Epithelial cell of prostate (primary cell): ENCODE measurements at regions not wholly inside any gene's neighbourhood (a gene's known extent, or its start where the extent isn't known, plus 50 kb on each side); places are given as distances from the start of the nearest gene placed in this dataset.

Experiments
- DNase-seq: peaks from one replicate; pipeline ENCODE4 v3.0.0-alpha.2; 2011; ENCODE audit warnings: low read depth, low spot score
- H3K27ac ChIP-seq: fragments of 450-650 bp; 2 replicates; pipeline ENCODE4 v1.5.1; 2017; ENCODE audit warnings: mild to moderate bottlenecking

DNA sequence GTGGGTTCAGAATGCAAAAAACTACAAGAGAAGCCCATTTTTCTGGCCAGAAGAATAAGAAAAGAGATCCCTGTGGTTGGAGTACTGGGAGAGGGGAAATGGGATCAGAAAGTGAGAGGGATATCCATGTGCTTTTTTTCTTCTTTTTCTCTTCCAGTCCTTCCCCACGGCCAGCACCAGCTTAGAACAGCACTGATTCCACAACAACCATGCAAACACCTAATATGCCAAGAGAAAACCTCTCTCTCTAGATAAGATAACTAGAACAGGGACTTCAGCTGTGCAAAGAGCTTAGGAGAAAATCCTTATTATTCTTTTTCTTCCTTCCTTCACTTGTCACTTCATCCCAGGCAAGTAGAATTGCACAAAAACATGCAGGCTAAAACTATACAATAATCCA is 83.5 kb downstream of the ELAPOR2 start:
- no peak for DNase-seq

DNA sequence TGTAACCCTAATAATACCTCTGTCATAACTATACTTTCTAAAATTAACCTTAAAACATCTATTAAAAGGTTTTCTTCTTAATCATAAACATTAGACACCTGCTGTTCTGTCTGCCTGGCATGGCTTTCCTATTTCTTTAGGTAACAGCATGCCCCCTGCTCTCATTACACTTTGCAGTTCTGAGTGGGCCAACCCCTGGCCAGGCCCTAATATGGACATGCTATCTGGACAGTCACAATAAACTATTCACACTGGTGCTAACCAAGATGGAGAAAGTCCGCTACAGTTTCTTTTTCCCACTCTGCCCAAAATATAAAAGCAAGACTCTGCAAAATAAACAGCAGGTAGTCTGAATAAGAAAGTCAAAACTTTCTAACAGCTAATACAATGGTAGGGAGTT is 84.0 kb downstream of the ELAPOR2 start:
- no peak overlapping the region for H3K27ac ChIP-seq
- DNase-seq: no peak

More for the DNA sequence above, 83.5 kb downstream of the ELAPOR2 start:
- no peak overlapping the region for H3K27ac ChIP-seq

DNA sequence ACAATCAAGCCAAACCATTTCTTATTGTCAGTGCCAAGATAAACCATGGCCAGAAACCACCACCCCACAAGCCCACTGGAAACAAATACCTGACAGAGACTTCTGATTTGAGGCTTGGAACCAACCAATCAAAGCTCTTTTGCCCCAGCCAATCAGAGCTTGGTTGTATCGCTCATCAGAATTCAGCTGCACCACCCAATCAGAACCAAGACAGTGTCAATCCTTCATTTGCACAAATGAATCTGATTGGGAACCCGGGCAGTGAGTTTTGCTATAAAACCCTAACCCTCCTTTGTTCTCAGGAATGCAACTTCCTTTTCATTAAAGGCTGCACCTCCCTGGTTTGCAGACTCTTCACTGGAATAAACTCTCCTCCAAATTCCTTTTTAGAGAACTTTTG is 87.4 kb downstream of the ELAPOR2 start:
- no peak overlapping the region for H3K27ac ChIP-seq
- DNase-seq: no peak

DNA sequence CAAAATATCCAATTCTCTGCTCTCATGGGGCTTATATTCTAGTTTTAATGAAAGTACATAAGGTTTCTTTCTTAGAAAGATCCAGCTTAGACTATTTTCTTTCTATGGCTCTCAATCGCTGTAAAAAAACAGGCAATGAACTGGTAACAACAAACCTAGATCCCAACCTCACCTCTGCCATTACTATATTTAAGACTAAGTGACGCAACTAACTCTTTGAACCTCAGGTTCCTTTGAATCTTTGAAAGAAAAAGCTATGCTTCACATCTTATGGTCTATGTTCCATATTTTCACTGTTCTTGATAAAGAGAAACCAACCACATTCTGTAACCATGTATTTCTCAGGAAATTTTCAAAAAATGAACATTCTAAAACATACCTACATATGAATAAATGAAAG is 88.5 kb downstream of the ELAPOR2 start:
- no peak overlapping the region for H3K27ac ChIP-seq
- DNase-seq: no peak

DNA sequence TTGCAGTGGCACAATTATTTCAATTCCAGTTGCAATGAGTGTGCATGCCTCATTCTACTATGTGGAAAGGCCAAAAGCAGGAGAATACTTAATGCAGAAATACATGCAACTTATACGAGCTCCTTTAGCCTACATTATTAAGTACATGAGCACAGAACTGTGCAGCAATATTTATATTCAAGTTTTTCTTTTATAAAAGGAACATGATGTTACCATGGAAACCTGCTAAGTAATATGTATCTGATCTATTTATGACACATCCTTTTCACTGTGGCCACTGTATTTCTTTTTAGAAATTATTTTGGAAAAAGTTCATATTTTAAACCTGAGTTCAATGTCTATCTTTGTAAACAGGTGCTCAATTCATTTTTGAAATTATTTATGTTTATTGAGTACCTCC is 88.9 kb downstream of the ELAPOR2 start:
- no peak overlapping the region for H3K27ac ChIP-seq
- DNase-seq: no peak

DNA sequence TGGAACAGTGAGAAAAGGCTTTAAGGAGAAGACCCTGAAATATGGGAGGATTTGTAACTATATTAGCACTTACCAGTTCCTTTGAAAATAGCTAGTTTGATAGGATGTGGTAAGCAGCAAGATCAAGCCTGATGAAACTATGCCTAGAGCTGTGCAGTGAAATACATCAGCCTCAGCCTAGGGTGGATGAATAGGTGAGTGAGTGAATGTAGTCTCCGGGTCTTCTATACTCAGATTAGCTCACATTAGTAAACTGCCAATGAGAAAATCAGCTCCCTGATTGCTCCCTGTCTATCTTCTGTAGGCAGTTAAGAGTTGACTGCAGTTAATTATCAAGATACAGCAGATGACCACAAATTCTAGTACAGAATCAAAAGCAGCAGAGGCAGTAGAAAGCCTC is 89.6 kb downstream of the ELAPOR2 start:
- no peak overlapping the region for H3K27ac ChIP-seq
- no peak for DNase-seq

DNA sequence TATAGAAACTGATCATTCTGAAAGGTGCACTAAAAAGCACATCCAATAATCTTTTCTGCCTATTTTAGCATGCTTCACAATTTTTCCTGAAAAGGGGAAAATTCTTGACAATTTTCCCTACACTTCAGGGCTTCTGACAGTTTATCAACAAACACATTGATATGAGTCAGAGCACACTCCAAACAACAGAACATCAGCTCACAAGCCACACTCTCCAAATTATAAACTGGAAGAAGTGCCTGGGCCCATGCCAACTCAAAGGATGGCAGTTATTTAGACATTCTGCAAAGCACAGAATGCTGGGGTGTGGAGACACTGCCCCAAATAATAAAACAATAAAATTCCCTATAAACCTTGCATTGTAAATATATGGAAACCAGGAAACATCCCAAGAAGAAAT is 90.8 kb downstream of the ELAPOR2 start:
- no peak for DNase-seq
- no peak overlapping the region for H3K27ac ChIP-seq

DNA sequence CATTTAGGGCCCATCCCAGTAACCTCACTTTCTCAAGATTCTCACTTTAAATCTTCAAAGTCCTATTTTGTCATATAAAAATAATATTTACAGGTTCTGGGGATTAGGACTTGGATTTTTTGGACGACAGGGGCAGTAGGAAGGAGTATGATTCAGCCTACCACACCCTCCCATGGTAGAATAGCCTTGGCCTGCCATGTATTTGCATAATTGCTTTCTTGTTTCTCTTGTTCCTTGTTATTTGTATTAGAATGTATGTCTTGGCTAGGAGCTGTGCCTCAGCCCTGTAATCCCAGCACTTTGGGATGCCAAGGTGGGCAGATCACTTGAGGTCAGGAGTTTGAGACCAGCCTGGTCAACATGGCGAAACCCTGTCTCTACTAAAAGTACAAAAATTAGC is 92.5 kb downstream of the ELAPOR2 start:
- no peak for DNase-seq
- H3K27ac ChIP-seq: no peak overlapping the region

DNA sequence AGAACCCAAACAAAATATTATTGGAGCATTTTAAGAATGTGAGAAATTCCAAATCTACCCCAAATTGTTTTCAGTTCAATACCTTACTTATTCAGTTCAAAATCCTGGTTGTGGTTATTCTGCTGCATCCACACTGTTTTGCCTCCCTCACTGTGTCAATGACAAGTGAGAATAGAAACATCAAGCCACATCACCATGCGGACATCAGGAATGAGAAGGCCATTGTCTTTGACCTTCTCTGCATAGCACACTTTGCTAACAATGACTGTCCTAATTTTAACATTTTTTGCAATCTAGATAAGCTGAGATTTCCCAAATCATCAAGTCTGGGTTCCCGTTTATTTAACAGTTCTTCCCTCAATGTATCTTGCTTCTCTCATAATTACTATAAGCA is 93.7 kb downstream of the ELAPOR2 start:
- DNase-seq: no peak
- H3K27ac ChIP-seq: no peak overlapping the region

DNA sequence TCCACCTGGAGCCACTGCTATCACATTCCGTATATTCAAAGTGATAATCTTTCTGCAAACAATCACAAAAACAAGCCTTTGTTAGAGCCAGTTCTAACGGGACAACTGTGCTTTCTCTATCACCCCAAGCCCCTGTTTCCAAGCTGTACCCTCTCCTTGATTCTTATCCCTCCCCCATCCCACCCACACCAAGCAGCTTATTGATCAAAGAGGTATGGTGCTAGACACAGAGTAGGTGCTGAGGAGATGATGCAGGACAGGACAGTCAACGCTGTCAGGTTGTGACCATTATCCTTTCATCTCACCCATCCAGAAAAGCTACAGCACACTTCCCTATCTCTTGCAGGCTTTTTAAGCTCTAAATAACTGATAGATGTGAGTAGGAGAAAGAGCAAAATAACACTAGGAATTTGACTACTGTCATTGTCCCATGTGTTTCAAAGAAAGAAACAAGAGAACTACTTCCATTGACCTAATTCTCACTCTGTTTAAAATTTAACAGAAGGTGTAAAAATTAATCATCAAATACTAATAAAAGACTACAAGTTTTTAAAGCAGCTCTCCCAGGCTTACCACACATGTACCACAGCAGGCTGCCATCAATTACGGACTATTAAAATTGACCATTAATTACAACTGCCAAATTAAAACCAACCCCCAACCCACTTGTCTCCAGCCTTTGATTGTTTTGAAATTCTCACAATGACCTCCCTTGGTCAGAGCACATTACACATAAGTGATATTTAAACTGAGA is 94.3 kb downstream of the ELAPOR2 start:
- no peak overlapping the region for H3K27ac ChIP-seq
- no peak for DNase-seq

DNA sequence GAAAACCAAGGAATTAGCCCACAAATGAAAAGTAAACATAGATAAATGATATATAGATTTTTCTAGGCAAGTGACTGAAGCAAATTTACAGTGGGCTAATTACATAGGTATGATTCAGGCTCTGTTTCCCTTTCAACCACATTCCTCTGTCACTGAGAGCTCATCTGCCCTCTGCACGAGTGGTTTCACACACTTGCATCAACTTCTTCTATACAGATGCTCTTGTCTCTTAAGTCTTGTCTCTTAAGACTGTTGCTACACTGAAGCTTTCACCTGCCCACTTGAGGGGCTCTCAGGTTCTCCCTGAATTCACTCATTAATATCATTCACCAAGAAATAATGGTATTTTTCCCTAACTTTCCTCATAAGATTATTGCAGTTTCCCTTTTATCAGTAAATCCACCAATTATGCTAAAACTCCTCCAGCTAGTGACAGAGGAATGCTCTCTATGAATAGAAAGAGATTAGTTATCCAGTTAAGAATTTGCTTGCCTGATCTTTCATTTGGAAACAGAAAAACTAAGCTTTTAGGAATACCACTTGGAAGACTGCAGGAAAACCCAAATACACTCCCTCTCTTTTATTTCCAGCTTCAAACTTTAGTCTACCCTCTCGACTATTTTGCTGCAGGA is 95.7 kb downstream of the ELAPOR2 start:
- no peak for DNase-seq
- H3K27ac ChIP-seq: peak overlapping the region; percentile 25

DNA sequence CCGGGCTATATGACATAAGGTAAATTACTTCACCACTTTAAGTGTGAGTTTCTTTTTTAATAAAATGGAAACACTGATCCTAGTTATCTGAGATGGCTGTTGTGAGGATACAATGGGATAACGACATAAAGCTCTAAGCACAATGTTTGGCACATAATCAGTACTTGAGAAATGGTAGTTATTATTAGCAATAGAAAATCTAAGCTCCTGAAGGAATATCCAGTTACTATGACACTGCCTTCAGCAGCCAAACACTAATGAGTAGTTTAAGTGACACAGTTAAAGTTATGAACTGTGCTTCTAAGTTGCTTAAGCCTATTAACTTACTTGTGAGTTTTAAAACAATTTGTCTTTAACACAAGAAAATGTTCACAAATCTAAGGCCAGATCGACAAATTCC is 96.8 kb downstream of the ELAPOR2 start:
- no peak for DNase-seq

DNA sequence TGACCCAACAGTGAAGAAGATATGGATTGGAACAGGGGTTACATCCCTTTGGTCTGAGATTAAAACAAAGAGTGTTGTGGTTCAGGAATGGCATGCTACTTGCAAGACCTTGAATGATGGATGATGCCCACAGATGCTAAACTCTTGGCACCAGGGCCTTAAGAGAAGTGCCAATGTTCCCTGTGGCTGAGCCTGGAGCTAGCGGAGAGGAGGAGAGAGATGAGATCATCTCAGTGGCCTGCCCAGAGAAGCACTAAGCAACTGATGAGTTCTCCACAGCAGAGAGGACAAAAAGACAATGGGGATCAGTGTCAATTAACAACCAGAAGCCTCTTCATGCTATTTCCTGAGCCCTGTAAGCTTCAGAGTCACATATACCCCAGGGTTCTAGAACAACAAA is 97.8 kb downstream of the ELAPOR2 start:
- H3K27ac ChIP-seq: no peak overlapping the region
- DNase-seq: no peak

More for the DNA sequence above, 96.8 kb downstream of the ELAPOR2 start:
- no peak overlapping the region for H3K27ac ChIP-seq

DNA sequence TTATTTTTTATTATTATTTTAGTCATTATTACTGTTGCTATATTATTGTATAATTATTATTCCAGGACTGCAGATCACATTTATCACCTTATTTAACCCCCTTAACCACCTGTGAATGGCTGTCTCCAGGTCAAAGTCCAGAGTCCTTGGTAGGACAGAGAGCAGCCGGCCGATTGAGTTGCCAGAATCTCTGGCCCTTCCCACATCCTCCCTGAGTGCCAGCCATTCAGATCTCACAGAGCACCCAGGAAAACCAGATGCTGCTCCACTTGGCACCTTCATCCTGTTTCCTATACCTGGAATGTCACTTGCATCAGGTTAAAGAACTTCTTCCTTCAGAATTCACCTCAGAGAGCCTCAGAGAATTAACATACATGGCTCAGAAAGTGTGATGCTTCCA is 101.1 kb downstream of the ELAPOR2 start:
- no peak overlapping the region for H3K27ac ChIP-seq
- DNase-seq: no peak

DNA sequence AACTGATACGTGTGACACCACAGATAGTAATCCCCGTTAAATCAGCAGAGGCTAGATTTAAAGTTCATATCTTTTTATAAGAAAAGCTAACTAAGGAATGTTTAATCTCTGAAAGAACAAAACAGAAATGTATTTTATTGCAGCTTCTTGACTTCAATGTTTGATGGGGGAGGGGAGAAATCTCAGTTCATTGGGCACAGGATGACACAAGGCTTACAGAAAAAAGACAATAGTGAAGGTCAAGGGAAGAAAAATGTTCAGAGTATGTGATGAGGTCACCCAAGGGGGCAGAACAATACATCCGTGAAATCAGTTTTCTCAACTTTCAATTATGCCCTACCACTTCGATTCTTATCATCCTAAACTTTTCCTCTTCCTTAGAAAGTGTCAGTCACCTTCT is 102.9 kb downstream of the ELAPOR2 start:
- H3K27ac ChIP-seq: no peak overlapping the region
- no peak for DNase-seq

DNA sequence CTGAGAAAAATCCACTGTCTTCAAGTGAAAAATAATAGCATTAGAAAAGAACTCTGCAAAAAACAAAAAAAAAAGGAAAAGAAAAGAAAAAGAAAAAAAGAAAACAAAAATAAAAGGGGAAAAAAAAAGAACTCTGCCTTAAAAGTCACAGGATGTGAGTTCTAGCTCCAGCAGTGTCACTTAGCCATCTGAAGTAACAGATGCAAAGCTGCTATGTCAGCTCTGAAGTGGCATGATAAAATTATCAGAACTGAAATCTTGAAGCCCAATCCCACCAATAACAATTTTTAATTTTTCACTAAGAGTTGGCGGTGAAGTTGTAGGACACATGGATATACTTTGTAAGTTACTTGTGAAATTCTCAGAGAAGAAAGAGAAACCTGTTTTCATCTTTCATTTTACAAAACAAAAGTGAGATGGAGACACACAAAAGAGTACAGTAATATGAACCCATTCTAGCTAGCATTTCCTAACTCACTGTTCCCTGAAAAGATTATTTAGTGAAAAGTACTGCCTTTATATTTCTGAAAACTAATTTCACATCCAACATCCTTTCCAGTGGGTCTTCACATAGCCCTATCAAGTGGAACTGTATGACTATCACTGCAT is 103.5 kb downstream of the ELAPOR2 start:
- DNase-seq: no peak
- H3K27ac ChIP-seq: no peak overlapping the region

DNA sequence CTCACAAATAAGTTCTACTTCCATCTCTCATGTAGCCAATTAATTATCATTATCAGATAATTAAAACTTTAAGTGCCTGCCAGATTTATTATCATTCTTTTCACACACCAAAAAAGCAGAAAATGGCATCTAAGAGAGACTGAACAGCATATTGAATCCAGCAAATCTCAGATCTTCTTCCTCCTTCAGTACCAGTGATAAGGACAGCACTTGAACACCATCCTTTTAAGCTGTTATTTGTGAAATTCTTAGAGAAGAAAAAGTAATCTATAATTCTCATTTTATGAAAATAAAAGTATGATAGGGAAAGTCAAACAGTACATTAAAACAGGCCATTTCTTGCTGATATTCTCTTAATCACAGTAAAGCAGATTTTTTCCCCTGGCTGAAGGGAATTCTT is 104.5 kb downstream of the ELAPOR2 start:
- no peak overlapping the region for H3K27ac ChIP-seq
- DNase-seq: no peak

DNA sequence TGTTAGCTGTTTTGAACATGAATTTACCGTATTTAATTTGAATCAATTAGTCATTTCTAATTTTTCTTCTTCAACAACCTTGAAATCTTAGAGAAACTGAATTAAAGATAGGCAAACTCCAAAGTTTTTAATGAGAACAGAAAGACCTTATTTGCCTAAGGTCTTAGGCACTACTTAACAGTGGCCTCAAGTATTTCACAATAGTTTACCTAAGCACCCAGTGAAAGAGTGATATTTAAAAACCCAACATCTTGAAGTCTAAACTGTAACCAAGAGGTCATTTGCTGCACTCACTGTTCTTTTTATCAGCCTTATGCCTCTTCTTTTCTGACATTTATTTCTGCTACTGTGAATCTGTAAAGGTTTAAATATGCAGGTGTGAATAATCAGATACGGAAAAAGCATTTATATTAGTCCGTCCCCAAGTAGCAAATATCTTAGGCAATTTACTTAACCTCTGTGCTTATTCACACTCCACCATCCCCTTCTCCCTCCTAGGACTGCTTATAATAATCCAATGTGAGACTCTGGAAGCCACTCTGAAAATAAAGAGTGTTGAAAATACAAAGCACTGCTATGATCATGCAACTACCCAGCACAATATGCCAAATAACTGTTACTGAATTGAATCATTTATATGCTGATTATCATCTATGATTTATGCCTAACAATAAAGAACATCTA is 105.7 kb downstream of the ELAPOR2 start:
- H3K27ac ChIP-seq: no peak overlapping the region

DNA sequence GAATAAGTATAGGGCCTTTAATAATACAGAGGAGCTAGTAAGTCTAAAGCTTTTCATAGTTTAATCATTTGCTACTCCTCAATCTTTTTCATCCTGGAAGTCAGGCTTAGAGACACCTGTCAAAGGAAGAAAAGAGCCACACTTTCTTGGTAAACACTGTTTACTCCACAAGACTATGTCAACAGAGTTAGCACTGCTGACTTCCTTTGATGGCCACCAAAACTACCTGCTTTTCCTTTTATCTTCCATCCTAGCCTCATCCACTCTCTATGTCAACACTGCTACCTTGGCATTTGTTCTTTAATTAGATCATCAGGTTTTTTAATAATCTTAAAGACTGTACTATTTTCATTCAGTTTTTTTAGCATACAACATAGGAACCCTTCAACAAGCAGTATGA is 106.2 kb downstream of the ELAPOR2 start:
- no peak for DNase-seq
- H3K27ac ChIP-seq: no peak overlapping the region

More for the DNA sequence above, 105.7 kb downstream of the ELAPOR2 start:
- DNase-seq: no peak

DNA sequence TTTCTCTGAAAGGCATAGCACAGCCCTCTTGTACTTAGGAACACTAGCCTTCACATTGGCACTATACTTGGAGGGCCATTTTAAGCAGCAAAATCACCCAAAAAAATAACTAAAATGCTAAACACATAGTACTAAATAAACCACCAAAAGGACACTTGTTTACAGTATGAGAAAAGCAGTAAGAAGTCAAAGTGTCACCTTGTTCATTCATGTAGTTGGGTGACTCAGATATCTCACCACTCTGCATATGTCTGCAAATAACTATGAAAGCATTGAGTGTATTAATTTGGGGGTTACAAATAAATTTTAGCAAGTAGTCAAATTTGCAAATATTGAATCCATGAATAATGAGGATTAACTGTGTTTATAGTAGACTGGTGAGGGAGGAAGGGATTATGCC is 107.6 kb downstream of the ELAPOR2 start:
- no peak for DNase-seq
- H3K27ac ChIP-seq: no peak overlapping the region

DNA sequence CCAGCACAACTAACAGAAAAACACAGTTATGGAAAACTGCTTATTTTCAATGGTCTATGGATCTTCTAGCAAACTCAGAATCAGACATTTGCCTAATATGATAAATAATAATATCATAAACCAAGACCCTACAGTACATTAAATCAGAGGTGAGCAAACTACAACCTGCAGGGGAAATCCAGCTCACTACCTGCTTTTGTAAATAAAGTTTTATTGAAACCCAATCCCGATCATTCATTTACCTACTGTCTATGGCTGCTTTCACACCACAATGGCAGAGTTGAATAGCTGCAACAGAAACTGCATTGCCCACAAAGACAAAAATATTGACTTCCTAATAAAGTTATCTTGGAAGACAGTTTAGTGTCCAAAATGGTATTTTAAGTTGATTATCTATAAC is 108.5 kb downstream of the ELAPOR2 start:
- no peak overlapping the region for H3K27ac ChIP-seq
- DNase-seq: no peak
